Activated naive CD4-positive, alpha-beta T cell treated with anti-CD3 and anti-CD28 coated beads, Interleukin-2, amount 50 U/mL, for 72 hours (primary cell): ENCODE measurements at regions not wholly inside any gene's neighbourhood (a gene's known extent, or its start where the extent isn't known, plus 50 kb on each side); places are given as distances from the start of the nearest gene placed in this dataset.

Experiments
- ATAC-seq, 2 donors: fragments of 150-1000 bp; cut with Tn5 transposase; 2 replicates each; pipeline ENCODE4 v1.10.0; 2021; ENCODE audit warnings: mild to moderate bottlenecking in 2 of 2, moderate library complexity in 2 of 2
- DNase-seq, 2 donors: peaks; one replicate each; pipeline ENCODE4 v3.0.0; 2021 to 2022; ENCODE audit warnings: low spot score in 2 of 2
- H3K27ac Mint-ChIP-seq, 2 donors: one replicate each; pipeline ENCODE4 v1.8.0; 2022; ENCODE audit warnings: mild to moderate bottlenecking in 2 of 2, mixed read lengths in 2 of 2
- H3K36me3 Mint-ChIP-seq, 2 donors: one replicate each; pipeline ENCODE4 v1.8.0; 2022; ENCODE audit warnings: mixed read lengths in 2 of 2
- H3K9me3 Mint-ChIP-seq, 2 donors: one replicate each; pipeline ENCODE4 v1.8.0; 2022; ENCODE audit warnings: mixed read lengths in 2 of 2

DNA sequence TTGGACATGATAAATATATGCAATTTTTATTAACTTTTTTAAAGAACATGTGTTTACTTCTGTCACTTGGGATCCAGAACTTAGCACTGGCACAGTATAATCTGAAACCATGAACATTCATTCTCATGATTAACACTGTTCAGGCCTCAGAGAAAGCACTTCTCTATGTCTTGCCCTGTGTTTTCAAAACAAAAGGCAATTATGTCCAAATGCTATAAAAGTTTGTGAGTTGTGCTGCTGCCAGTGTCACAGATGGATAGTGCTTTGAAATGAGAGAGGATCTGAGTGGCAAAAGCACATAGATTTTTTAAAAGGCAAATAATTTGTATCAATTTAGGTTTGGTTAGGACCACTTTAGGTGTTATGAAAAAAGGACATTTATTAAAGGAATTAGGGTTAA is 470.5 kb upstream of the FAM98A start:
- DNase-seq (no peak), ATAC-seq (no peak)
- H3K9me3 Mint-ChIP-seq = no peaks in the 10 kb centered on the region
- no peak overlapping the region for H3K27ac Mint-ChIP-seq
- no peaks in the 10 kb centered on the region for H3K36me3 Mint-ChIP-seq

DNA sequence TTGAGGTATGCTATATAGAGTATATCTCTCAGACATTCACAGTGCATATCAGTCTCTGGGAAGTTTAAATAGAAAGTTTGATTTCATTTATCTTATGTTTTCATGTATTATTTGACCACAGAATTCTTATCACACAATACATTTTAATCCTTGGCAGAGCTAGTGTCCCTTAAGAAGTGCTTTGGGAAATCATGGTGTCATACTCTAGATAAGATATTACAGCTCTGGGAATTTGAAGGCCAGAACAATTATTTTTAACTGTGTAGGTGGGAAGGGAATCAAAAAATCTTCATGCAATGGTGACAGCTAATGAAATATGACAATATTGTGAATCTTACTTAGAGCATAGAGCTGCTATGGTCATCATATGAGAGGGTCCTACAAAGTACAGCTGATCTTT is 451.3 kb upstream of the FAM98A start:
- ATAC-seq = no peak

DNA sequence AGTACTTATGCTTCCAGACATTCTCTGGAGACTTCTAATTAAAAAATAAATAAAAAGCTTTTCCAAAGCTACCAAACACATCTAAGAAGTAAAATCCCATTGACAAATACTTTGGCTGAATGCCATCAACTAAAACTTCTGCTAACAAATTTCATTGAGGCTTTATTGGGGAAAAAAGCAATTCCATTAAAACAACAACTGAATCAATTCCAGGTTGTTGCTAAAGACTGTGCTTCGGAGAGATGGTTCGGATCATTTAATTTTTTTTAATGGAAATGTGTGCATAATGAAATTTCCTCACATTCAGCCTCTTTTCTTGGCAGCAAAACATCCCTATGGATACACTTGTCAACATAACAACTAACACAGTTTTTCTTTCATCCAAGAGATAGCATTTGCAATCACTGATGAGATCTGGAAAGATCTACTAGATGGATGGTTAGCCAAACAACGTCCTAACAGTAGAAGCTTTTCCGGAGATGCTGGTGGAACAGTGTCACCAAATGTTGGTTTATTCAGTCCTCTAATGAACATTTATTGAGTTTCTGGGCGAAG is 446.1 kb upstream of the FAM98A start:
- ATAC-seq (no peak), DNase-seq (no peak)
- H3K9me3 Mint-ChIP-seq = peaks cover 0 to 4% of the 10 kb centered on the region in 2 donors
- no peak overlapping the region for H3K27ac Mint-ChIP-seq
- H3K36me3 Mint-ChIP-seq = peaks cover 0 to 5% of the 10 kb centered on the region in 2 donors

More for the DNA sequence above, 451.3 kb upstream of the FAM98A start:
- Mint-ChIP-seq H3K36me3 (no peaks in the 10 kb centered on the region), H3K9me3 (peaks cover 0 to 8% of the 10 kb centered on the region in 2 donors), H3K27ac (no peak overlapping the region)
- DNase-seq = no peak

DNA sequence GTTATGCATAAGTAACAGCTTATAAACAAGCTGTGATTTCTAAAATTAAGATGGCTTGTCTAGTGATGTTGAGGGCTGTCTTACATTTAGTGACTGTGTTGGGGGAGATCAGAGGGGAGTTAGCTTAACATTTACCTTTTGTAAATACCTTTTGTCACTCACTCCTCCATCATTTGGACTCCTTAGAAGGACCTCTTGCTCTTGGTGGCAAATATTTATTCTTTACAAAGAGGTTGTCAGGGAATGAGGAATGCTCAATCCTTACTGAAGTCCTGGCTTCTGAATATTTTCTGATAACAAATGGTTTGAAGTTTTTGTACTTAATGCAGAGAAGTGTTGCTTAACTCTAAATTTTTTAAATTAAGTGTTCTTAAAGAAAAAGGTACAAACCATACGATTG is 438.8 kb upstream of the FAM98A start:
- DNase-seq (no peak), ATAC-seq (no peak)
- no peak overlapping the region for H3K27ac Mint-ChIP-seq
- H3K9me3 Mint-ChIP-seq = peaks cover 0 to 4% of the 10 kb centered on the region in 2 donors
- H3K36me3 Mint-ChIP-seq = no peaks in the 10 kb centered on the region

DNA sequence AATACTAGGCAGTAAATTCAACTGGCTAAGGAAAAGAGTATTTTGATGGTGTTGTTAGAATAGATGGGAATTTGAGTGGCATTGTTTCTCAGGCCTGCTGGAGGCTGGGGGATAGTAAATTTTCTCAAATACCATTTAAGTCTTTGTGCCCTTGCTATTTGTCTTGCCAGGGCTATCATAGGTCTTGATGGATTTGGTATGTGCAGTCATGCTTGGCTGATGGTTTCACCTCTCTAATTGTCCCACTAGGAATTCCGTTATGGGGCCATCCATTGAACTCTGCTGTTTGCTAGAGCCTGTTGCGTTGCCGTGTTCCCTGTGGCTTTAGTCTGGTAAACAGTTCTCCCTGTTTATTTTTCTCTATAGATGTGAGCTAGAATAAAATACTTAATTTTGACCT is 438.1 kb upstream of the FAM98A start:
- no peaks in the 10 kb centered on the region for H3K36me3 Mint-ChIP-seq
- DNase-seq = no peak

DNA sequence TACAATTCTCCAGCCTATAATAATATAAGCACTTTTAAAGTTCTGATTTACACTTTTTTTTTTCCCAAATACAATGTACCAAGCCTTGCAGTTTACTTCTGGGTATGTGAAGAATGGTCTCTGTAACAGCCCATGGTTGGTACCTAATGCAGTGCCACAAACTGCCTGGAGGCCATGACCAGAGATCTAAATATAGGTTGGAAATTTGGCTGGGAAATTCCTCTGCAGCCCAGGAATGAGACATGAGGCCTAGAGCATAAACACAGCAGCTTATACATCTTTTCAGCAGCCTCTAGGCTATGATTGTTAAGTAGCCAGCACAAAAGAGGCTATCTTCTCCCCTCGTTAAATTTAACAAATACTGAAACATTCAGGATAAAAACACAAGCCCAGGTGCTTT is 432.0 kb upstream of the FAM98A start:
- peaks cover 0 to 8% of the 10 kb centered on the region in 2 donors for H3K9me3 Mint-ChIP-seq
- H3K27ac Mint-ChIP-seq = no peak overlapping the region
- ATAC-seq (no peak), DNase-seq (no peak)
- no peaks in the 10 kb centered on the region for H3K36me3 Mint-ChIP-seq

More for the DNA sequence above, 438.1 kb upstream of the FAM98A start:
- Mint-ChIP-seq H3K27ac (no peak overlapping the region), H3K9me3 (peaks cover 0 to 4% of the 10 kb centered on the region in 2 donors)
- ATAC-seq = no peak

DNA sequence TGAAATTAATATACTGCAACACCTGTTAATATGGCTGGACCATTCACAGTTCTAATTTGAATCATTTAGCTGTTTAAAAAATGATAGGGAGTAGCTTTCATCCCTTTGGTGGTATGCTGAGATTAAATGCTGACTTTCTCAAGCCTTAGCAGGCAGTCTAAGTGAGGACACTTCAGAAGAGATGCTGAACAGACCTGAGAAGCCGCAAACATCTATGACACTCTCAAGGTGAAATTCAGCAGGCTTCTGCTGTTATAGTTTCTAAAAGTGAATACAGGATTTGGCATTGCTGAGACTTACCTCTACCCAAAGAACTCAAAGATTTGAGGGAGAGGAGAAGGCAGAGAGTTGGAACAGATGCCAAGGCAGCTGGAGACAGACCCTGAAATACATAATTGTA is 431.2 kb upstream of the FAM98A start:
- Mint-ChIP-seq H3K36me3 (no peaks in the 10 kb centered on the region), H3K9me3 (peaks cover 0 to 8% of the 10 kb centered on the region in 2 donors), H3K27ac (no peak overlapping the region)
- DNase-seq = no peak
- ATAC-seq = no peak

DNA sequence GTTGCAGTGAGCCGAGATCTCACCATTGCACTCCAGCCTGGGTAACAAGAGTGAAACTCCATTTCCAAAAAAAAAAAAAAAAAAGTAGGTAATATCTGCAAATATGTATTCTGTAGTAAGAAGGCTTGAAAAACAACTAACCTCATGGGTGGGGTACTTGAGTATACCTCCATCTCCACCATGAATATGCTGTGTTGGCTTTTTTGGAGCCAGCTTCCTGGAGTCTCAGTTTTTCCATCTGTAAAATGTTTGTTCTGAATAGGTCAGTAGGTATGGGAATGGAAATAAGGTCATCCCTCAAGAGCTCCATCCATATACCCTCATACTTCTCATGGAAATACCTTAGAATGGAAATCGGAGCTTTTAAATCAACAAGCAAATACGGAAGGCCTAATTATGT is 430.0 kb upstream of the FAM98A start:
- peaks cover 0 to 4% of the 10 kb centered on the region in 2 donors for H3K9me3 Mint-ChIP-seq
- H3K27ac Mint-ChIP-seq = no peak overlapping the region
- DNase-seq = no peak
- no peak for ATAC-seq
- H3K36me3 Mint-ChIP-seq = no peaks in the 10 kb centered on the region

DNA sequence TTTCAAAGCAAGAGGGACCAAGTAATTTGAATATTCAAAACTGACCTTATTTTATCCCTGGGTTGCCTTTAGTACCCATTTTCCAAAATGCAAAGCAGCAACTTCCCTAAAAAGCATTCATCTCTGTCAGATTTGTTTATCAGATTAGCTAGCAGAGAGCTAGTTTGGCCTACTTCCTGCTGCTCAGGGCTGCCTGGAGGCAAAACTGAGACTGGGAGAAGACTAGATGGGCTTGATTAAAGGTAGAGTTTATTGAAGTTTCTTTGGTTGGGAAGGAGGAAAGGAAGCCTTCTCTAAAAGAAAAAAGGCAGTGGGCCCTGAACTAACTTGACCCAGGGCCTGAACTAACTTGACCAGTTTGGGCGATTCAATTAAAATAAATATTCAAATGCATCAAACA is 426.1 kb upstream of the FAM98A start:
- H3K9me3 Mint-ChIP-seq = peaks cover 3 to 4% of the 10 kb centered on the region in 2 donors
- no peak overlapping the region for H3K27ac Mint-ChIP-seq
- no peak for ATAC-seq
- DNase-seq = no peak
- no peaks in the 10 kb centered on the region for H3K36me3 Mint-ChIP-seq

DNA sequence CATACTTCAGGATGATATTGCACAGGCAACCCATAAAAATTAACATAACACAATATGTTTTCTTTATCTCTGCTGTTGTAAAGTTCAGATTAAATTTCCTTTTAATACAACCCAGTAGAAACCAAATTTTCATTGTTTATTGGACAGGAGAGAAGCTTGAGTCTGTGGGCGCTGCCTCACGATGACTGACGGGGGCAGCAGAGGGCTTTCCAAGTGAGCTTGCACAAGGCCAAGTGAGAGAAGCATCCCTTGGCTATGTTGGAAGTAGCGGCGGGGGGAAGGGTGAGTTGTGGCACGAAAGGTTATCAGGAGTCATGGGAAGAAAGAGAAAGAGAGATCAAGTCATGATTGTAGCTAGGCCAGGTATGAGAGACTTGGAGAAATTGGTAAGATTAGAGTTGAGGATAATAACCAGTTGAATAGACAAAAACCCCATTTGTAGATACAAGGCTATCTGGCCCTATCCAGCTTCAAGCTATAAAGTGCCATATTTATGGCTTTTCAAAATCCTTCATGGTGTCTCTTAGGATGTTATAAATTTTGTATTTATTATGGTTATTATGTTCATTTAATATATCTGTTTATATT is 413.7 kb upstream of the FAM98A start:
- peak in 1 of 2 donors; percentile 66 for ATAC-seq
- DNase-seq = peak in 1 of 2 donors; percentile 22
- Mint-ChIP-seq H3K27ac (no peak overlapping the region), H3K9me3 (peaks cover 4 to 9% of the 10 kb centered on the region in 2 donors), H3K36me3 (no peaks in the 10 kb centered on the region)

DNA sequence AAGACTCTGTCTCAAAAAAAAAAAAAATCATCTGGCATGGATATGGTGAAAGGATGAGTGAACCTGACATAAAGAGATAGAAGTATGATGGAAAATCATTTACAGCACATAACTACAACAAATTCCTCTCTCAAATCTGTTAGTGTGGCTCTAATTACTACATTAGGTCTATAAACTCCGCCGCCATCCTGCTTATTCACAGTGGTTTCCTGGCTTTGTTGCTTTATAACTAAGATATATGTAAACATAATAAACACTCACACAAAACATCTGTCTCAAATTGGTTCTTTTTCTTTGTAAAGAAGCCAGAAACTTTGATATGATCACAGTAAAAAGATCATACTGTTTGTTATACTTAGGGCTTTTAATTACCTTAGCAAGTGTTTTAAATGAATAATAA is 412.6 kb upstream of the FAM98A start:
- DNase-seq (no peak), ATAC-seq (no peak)
- Mint-ChIP-seq H3K36me3 (no peaks in the 10 kb centered on the region), H3K9me3 (peaks cover 4 to 9% of the 10 kb centered on the region in 2 donors), H3K27ac (no peak overlapping the region)

DNA sequence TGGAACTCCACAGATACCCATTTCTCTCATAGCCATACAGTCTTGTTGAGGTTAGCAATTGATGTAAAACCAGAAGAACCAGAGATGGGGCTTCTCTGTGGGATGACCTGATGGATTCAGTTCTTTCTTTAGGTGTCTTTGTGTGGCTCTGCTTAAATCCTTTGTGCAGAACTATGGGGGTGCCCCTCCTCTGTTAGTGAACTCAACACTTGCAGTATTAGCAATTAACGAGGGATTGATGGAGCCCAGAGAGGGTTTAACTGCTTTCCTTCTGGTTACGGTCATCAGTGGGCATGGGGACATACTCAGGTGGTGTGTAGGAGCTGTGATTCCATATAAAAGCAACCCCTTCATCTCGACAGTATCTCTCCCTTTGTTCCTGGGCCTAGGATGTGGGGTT is 406.8 kb upstream of the FAM98A start:
- no peak for ATAC-seq
- DNase-seq = no peak
- Mint-ChIP-seq H3K27ac (no peak overlapping the region), H3K36me3 (no peaks in the 10 kb centered on the region), H3K9me3 (peaks cover 0 to 3% of the 10 kb centered on the region in 2 donors)

DNA sequence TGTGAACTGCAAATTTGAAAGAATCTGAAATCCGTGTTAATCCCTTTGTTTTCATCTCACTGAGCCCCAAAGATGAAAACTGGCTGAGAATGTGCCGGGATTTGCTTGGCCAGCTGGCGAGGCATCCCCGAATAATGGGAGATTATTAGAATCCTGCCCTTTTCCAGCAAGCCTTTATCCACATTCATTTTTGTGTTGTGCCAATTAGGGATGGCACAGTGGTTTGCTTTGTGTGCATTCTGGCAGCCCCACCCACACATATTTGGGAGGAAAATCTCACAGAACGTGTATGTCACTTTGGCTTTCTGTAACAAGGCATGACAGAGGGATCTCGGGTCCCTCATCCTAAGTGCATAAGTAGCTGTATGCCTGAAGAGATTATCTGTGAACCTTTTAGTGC is 405.8 kb upstream of the FAM98A start:
- Mint-ChIP-seq H3K36me3 (no peaks in the 10 kb centered on the region), H3K9me3 (peaks cover 3 to 8% of the 10 kb centered on the region in 2 donors), H3K27ac (no peak overlapping the region)
- DNase-seq (no peak), ATAC-seq (no peak)

DNA sequence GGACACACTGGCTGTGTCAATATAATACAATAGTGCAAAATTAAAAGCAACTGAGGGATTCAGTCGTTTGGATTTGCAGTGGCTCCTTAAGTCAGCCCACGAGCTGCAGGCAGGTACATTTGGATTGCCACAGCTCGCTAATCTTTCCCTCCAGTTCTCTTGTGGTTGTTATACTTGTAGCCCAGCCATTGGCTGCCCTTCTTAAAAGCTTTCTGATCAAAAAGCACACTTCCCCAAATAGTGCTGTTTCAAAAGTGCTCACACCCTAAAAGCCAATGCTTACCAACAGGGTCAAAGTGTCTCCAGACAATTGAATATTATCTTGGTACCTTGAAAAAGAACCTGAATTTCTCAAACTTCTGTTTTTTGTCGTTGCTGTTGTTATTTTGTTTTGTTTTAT is 404.7 kb upstream of the FAM98A start:
- DNase-seq (no peak), ATAC-seq (no peak)
- no peaks in the 10 kb centered on the region for H3K36me3 Mint-ChIP-seq
- no peak overlapping the region for H3K27ac Mint-ChIP-seq
- H3K9me3 Mint-ChIP-seq = peaks cover 3 to 8% of the 10 kb centered on the region in 2 donors

DNA sequence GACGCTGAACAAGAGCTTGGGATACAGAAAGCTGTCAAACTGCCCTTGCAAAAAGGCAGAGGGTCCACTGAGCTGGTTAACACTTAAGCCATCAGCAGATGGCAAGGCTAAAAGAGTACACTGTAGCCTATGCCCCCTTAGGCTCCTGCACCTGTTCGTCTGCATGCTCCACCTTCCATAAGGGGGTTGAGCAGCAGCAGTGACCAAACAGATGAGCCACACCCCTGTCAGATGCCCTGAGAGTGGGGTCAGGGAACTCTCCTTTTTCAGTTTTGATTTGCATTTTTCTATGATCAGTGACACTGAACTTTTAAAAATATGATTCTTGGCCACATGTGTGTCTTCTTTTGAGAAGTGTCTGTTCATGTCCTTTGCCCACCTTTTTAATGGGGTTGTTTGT is 402.5 kb upstream of the FAM98A start:
- ATAC-seq = no peak
- no peak for DNase-seq
- H3K27ac Mint-ChIP-seq = no peak overlapping the region
- no peaks in the 10 kb centered on the region for H3K36me3 Mint-ChIP-seq
- peaks cover 16 to 19% of the 10 kb centered on the region in 2 donors for H3K9me3 Mint-ChIP-seq

DNA sequence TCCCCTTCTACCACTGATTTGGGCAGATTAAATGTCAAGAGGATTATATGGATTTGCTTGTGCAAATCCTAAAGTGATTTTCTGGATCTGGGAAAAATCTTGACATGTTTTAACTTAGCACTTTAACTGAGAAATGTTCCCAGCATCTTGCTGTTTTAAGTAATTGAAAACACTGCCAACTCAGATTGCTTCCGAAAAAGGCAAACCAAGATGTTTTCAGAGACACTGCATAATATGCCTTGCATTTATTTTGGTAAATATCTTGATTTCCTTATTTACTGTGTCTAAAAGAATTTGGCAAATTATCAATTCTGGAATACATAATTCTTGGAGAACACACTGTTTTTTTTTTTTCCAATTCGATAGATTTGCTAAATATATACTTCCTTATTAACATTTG is 385.0 kb upstream of the FAM98A start:
- Mint-ChIP-seq H3K9me3 (peaks cover 13 to 34% of the 10 kb centered on the region in 2 donors), H3K27ac (no peak overlapping the region), H3K36me3 (peaks cover 0 to 4% of the 10 kb centered on the region in 2 donors)
- DNase-seq = no peak
- no peak for ATAC-seq

DNA sequence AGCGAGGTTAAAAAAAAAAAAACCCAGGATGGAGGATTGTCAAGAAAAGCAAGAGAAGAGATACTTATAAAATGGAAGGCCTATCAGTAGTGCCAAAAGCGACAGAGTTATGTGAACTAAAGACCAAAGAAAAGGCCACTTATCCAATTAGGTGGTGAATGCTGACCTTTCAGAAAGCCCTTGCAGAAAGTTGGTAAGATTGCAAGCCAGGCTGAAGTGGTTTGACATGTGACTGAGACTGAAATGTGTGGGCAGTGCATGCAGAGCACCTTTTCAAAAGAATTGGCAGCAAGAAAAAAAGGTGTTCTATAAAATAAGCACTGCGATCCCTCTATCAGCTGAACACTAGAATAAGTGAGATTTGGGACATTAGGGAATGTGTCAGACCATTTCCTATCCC is 379.4 kb upstream of the FAM98A start:
- peaks cover 6 to 17% of the 10 kb centered on the region in 2 donors for H3K9me3 Mint-ChIP-seq
- ATAC-seq (no peak), DNase-seq (no peak)
- H3K27ac Mint-ChIP-seq = no peak overlapping the region
- no peaks in the 10 kb centered on the region for H3K36me3 Mint-ChIP-seq

DNA sequence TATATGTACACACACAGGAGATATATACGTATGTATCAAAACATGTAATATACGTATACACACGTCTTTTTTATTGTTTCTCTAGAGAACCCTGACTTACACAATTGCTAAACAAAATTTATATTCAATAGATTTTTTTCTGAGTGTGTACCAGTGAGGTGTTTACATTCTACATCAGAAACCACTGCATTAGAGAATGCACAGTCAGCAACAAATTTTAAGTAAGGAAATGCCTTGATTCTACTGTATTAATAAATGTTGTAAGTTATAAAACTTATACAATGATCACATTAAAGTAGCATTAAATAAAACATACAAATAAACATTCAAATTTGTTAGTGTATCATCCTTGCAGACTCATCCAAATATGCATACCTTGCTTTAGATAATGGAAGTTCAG is 376.4 kb upstream of the FAM98A start:
- Mint-ChIP-seq H3K27ac (no peak overlapping the region), H3K9me3 (peaks cover 0 to 9% of the 10 kb centered on the region in 2 donors), H3K36me3 (no peaks in the 10 kb centered on the region)
- DNase-seq = no peak
- no peak for ATAC-seq
